GM21717 (cell line): ENCODE measurements at regions not wholly inside any gene's neighbourhood (a gene's known extent, or its start where the extent isn't known, plus 50 kb on each side); places are given as distances from the start of the nearest gene placed in this dataset.
"Not testable (repeated sequence)": the region's sequence is repeated elsewhere in the genome, so short reads cannot be mapped to it uniquely, and the experiment has no call there.

ENCODE experiments used
- ATAC-seq: cut with Tn5 transposase; IDR thresholded peaks from one replicate; pipeline ENCODE4 v1.9.1; 2021; ENCODE audit warnings: mild to moderate bottlenecking, moderate library complexity; ENCODE audit not compliant: unreplicated experiment

- ATAC-seq, result no peak
These were observed 170.6 kb downstream of the MINAR1 start for GRCh38 chr15:79602731-79603130.

- ATAC-seq, result no peak
These were observed 174.8 kb downstream of the MINAR1 start for GRCh38 chr15:79606831-79607355.

- no peak for ATAC-seq
These were observed 176.1 kb downstream of the MINAR1 start for GRCh38 chr15:79608066-79608864.

GRCh38 chr15:79609506-79609905, 177.4 kb downstream of the MINAR1 start:
- ATAC-seq, result no peak

GRCh38 chr15:79610021-79610420, 177.9 kb downstream of the MINAR1 start:
- ATAC-seq, result no peak

GRCh38 chr15:79615754-79616153, 183.6 kb downstream of the MINAR1 start:
- no peak for ATAC-seq

GRCh38 chr15:79617071-79617470, 184.9 kb downstream of the MINAR1 start:
- no peak for ATAC-seq

GRCh38 chr15:79620112-79620857, 188.1 kb downstream of the MINAR1 start:
- ATAC-seq, result no peak

GRCh38 chr15:79621805-79622204, 189.7 kb downstream of the MINAR1 start:
- ATAC-seq, result not testable (repeated sequence)

- ATAC-seq, result no peak
These were observed 191.4 kb downstream of the MINAR1 start for GRCh38 chr15:79623488-79623887.

- ATAC-seq, result no peak
These were observed 197.6 kb downstream of the MINAR1 start for GRCh38 chr15:79629687-79630086.

GRCh38 chr15:79632457-79632856, 200.3 kb downstream of the MINAR1 start:
- no peak for ATAC-seq

- no peak for ATAC-seq
These were observed 203.1 kb downstream of the MINAR1 start for GRCh38 chr15:79635149-79635771.

GRCh38 chr15:79635897-79636561, 203.9 kb downstream of the MINAR1 start:
- ATAC-seq, result no peak

- no peak for ATAC-seq
These were observed 208.1 kb downstream of the MINAR1 start for GRCh38 chr15:79640206-79640605.

GRCh38 chr15:79641841-79642240, 209.7 kb downstream of the MINAR1 start:
- no peak for ATAC-seq

GRCh38 chr15:79643393-79643792, 211.3 kb downstream of the MINAR1 start:
- ATAC-seq, result no peak

- no peak for ATAC-seq
These were observed 212.0 kb downstream of the MINAR1 start for GRCh38 chr15:79644091-79644490.

- not testable (repeated sequence) for ATAC-seq
These were observed 220.8 kb downstream of the MINAR1 start for GRCh38 chr15:79652972-79653371.

GRCh38 chr15:79653533-79653932, 221.4 kb downstream of the MINAR1 start:
- ATAC-seq, result no peak
